Esophagus squamous epithelium (tissue), 5 donors: ENCODE measurements at regions not wholly inside any gene's neighbourhood (a gene's known extent, or its start where the extent isn't known, plus 50 kb on each side); places are given as distances from the start of the nearest gene placed in this dataset.

Source experiments
- DNase-seq: peaks from one replicate; lab custom pipeline; 2025; lab: John Stamatoyannopoulos, UW
- H3K27ac ChIP-seq, 4 donors: fragments of 200-600 bp; sonication (generic); one replicate each; pipeline ENCODE4 v1.5.1; 2016 to 2019; ENCODE audit warnings: mild to moderate bottlenecking in 1 of 4
- H3K27me3 ChIP-seq, 4 donors: fragments of 200-600 bp; sonication (generic); 1 replicate in 3 of 4; 2 replicates in 1 of 4; pipeline versions ENCODE4 v1.5.1 to v1.6.0; 2017 to 2021; ENCODE audit warnings: antibody characterized with exemption in 1 of 4
- H3K36me3 ChIP-seq, 3 donors: fragments of 200-600 bp; sonication (generic); one replicate each; pipeline ENCODE4 v1.5.1; 2016 to 2019
- H3K4me1 ChIP-seq, 3 donors: fragments of 200-600 bp; sonication (generic); one replicate each; pipeline ENCODE4 v1.5.1; 2017 to 2019
- H3K4me3 ChIP-seq, 4 donors: fragments of 200-600 bp; sonication (generic); 1 replicate in 3 of 4; 2 replicates in 1 of 4; pipeline ENCODE4 v1.5.1; 2016 to 2019; ENCODE audit warnings: mild to moderate bottlenecking in 2 of 4, moderate library complexity in 1 of 4
- H3K9me3 ChIP-seq, 3 donors: fragments of 200-600 bp; sonication (generic); one replicate each; pipeline ENCODE4 v1.5.1; 2016 to 2019
- POLR2A ChIP-seq, 4 donors: fragments of 450-650 bp; IDR thresholded peaks; one replicate each; pipeline ENCODE4 v1.6.1; 2017; ENCODE audit warnings: antibody characterized with exemption in 4 of 4, mild to moderate bottlenecking in 4 of 4, moderate library complexity in 3 of 4
- WGBS, 2 donors: methylation state at CpG; one replicate each; pipeline ENCODE4 v1.1.5; 2018; 5-methylcytosine and 5-hydroxymethylcytosine counted together
- intact Hi-C: fragments of 100-400 bp; cut with DNase I; formaldehyde crosslinking; loops from one replicate; pipeline ENCODE4 v1.15.0; 2022
- small RNA-seq, 4 donors: library from RNA; depleted of rRNA; stranded (forward); fragments of <200 nt; gene quantifications; one replicate each; pipeline ENCODE3, GENCODE V24; 2016
- TF ChIP-seq, protein P1 (sequence below), 6 experiments: fragments of 450-650 bp in 4 of 6; fragments of 200-600 bp in 2 of 6; sonication (generic) in 2 of 6; IDR thresholded peaks; one replicate each; pipeline ENCODE4 v1.5.1; 2016 to 2019; ENCODE audit warnings: antibody characterized with exemption in 6 of 6, mild to moderate bottlenecking in 4 of 6, moderate library complexity in 4 of 6
- donor health status: DM: yes; HTN: yes; CAD: no.

GRCh38 chr11:28383456-28383855, 275.3 kb downstream of the METTL15 start:
- TF ChIP-seq, protein P1, sequence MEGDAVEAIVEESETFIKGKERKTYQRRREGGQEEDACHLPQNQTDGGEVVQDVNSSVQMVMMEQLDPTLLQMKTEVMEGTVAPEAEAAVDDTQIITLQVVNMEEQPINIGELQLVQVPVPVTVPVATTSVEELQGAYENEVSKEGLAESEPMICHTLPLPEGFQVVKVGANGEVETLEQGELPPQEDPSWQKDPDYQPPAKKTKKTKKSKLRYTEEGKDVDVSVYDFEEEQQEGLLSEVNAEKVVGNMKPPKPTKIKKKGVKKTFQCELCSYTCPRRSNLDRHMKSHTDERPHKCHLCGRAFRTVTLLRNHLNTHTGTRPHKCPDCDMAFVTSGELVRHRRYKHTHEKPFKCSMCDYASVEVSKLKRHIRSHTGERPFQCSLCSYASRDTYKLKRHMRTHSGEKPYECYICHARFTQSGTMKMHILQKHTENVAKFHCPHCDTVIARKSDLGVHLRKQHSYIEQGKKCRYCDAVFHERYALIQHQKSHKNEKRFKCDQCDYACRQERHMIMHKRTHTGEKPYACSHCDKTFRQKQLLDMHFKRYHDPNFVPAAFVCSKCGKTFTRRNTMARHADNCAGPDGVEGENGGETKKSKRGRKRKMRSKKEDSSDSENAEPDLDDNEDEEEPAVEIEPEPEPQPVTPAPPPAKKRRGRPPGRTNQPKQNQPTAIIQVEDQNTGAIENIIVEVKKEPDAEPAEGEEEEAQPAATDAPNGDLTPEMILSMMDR (IDR thresholded peaks at IDR 0.05) = no peak
- TF ChIP-seq POLR2A (IDR thresholded peaks at IDR 0.05) = no peak
- Histone ChIP-seq H3K27me3 (no peaks in the 10 kb centered on the region), H3K27ac (no peak overlapping the region), H3K4me3 (no peak overlapping the region), H3K36me3 (no peaks in the 10 kb centered on the region), H3K4me1 (no peaks in the 10 kb centered on the region), H3K9me3 (peaks cover 0 to 4% (median 0%) of the 10 kb centered on the region in 3 donors)
- 76 to 92% methylated on average over 1 of the region's 1 CpG for WGBS, 2 donors
- no peak for DNase-seq
- intact Hi-C loops = no loop called here

Small RNA genes lying in the stretch of these regions (small RNA-seq; reads per million reads assigned to genes)
- gene MIR8068 (0 reads per million in 4 donors), gene RN7SL240P (0 reads per million in 4 donors)
